Osteoblast (primary cell): ENCODE measurements at regions not wholly inside any gene's neighbourhood (a gene's known extent, or its start where the extent isn't known, plus 50 kb on each side); places are given as distances from the start of the nearest gene placed in this dataset.

Source experiments
- DNase-seq: peaks from one replicate; pipeline ENCODE4 v3.0.0; 2011; ENCODE audit warnings: low spot score, mixed read lengths; ENCODE audit not compliant: insufficient read length; ENCODE audit errors: missing footprints
- H2AFZ ChIP-seq: 2 replicates; pipeline ENCODE4 v1.6.0; 2011; ENCODE audit warnings: mild to moderate bottlenecking, low read length
- H3K27ac ChIP-seq: 2 replicates; pipeline ENCODE4 v1.5.1; 2011; ENCODE audit warnings: mild to moderate bottlenecking, low read depth, low read length, moderate library complexity
- H3K27me3 ChIP-seq: 2 replicates; pipeline ENCODE4 v1.6.0; 2012; ENCODE audit warnings: mild to moderate bottlenecking, control low read depth, inconsistent platforms, low read length, moderate library complexity; ENCODE audit not compliant: insufficient read depth
- H3K36me3 ChIP-seq: 2 replicates; pipeline ENCODE4 v1.5.1; 2011; ENCODE audit warnings: mild to moderate bottlenecking, low read length, control low read depth, moderate library complexity; ENCODE audit not compliant: insufficient read depth
- H3K4me1 ChIP-seq: 2 replicates; pipeline ENCODE4 v1.5.1; 2011; ENCODE audit warnings: mild to moderate bottlenecking, low read length, control low read depth, moderate library complexity; ENCODE audit not compliant: insufficient read depth
- H3K4me2 ChIP-seq: 2 replicates; pipeline ENCODE4 v1.6.0; 2011; ENCODE audit warnings: mild to moderate bottlenecking, low read length; ENCODE audit not compliant: insufficient read depth
- H3K4me3 ChIP-seq: fragments of 200-600 bp; sonication (generic); 3 replicates; pipeline ENCODE4 v1.5.1; 2012; ENCODE audit warnings: mild to moderate bottlenecking, low read length, inconsistent platforms; ENCODE audit not compliant: insufficient read depth
- H3K79me2 ChIP-seq: 2 replicates; pipeline ENCODE4 v1.6.0; 2012; ENCODE audit warnings: mild to moderate bottlenecking, low read length, control low read depth, inconsistent platforms; ENCODE audit not compliant: insufficient read depth
- H3K9me3 ChIP-seq: 2 replicates; pipeline ENCODE4 v1.5.1; 2011; ENCODE audit warnings: low read depth, low read length, control low read depth
- H4K20me1 ChIP-seq: 2 replicates; pipeline ENCODE4 v1.6.0; 2012; ENCODE audit warnings: mild to moderate bottlenecking, low read length, control low read depth; ENCODE audit not compliant: insufficient read depth
- CTCF ChIP-seq: IDR thresholded peaks from 2 replicates; pipeline ENCODE4 v1.5.1; 2011; ENCODE audit warnings: mild to moderate bottlenecking, low read depth, low read length, moderate library complexity; ENCODE audit errors: extremely low read depth

GRCh38 chr2:111246620-111247061 lies 125.9 kb downstream of the BCL2L11 start:
- no peak for TF ChIP-seq CTCF
- no peaks in the 10 kb centered on the region for H3K27me3 ChIP-seq
- no peak overlapping the region for H2AFZ ChIP-seq
- H3K4me2 ChIP-seq, result no peak overlapping the region
- DNase-seq, result no peak
- peaks cover 15% of the 10 kb centered on the region for H3K4me1 ChIP-seq
- peaks cover 12% of the 10 kb centered on the region for H4K20me1 ChIP-seq
- H3K79me2 ChIP-seq, result peaks cover 15% of the 10 kb centered on the region
- H3K36me3 ChIP-seq, result peaks cover 10% of the 10 kb centered on the region
- no peak overlapping the region for H3K27ac ChIP-seq
- no peak overlapping the region for H3K4me3 ChIP-seq
- H3K9me3 ChIP-seq, result no peaks in the 10 kb centered on the region

GRCh38 chr2:111247491-111247890 lies 126.8 kb downstream of the BCL2L11 start:
- Histone ChIP-seq H3K36me3 (peaks cover 10% of the 10 kb centered on the region), H3K27ac (no peak overlapping the region), H4K20me1 (peaks cover 14% of the 10 kb centered on the region), H3K27me3 (no peaks in the 10 kb centered on the region), H3K4me3 (no peak overlapping the region), H3K9me3 (no peaks in the 10 kb centered on the region), H2AFZ (no peak overlapping the region), H3K4me1 (peaks cover 15% of the 10 kb centered on the region), H3K4me2 (no peak overlapping the region), H3K79me2 (peaks cover 23% of the 10 kb centered on the region)
- DNase-seq, result no peak
- no peak for TF ChIP-seq CTCF

GRCh38 chr2:111249806-111250205 lies 129.1 kb downstream of the BCL2L11 start:
- Histone ChIP-seq H3K27ac (no peak overlapping the region), H4K20me1 (peaks cover 14% of the 10 kb centered on the region)

GRCh38 chr2:111250448-111251030 lies 129.8 kb downstream of the BCL2L11 start:
- Histone ChIP-seq H4K20me1 (peaks cover 14% of the 10 kb centered on the region), H3K79me2 (peaks cover 24% of the 10 kb centered on the region)
- DNase-seq, result peak; percentile 82

More at GRCh38 chr2:111249806-111250205, 129.1 kb downstream of the BCL2L11 start:
- Histone ChIP-seq H3K4me1 (peaks cover 15% of the 10 kb centered on the region), H3K4me3 (no peak overlapping the region), H3K4me2 (no peak overlapping the region), H3K9me3 (no peaks in the 10 kb centered on the region), H2AFZ (no peak overlapping the region), H3K36me3 (peaks cover 10% of the 10 kb centered on the region), H3K79me2 (peaks cover 24% of the 10 kb centered on the region), H3K27me3 (no peaks in the 10 kb centered on the region)
- DNase-seq, result no peak
- no peak for TF ChIP-seq CTCF

More at GRCh38 chr2:111250448-111251030, 129.8 kb downstream of the BCL2L11 start:
- Histone ChIP-seq H3K4me1 (peaks cover 15% of the 10 kb centered on the region), H3K4me2 (no peak overlapping the region), H3K4me3 (no peak overlapping the region), H3K27ac (peak overlapping the region; percentile 29), H3K27me3 (no peaks in the 10 kb centered on the region), H3K9me3 (no peaks in the 10 kb centered on the region), H2AFZ (no peak overlapping the region), H3K36me3 (peaks cover 10% of the 10 kb centered on the region)
- no peak for TF ChIP-seq CTCF
